Stimulated activated CD8-positive, alpha-beta memory T cell treated with anti-CD3 and anti-CD28 coated beads, Interleukin-7, amount 100 ng/mL, for 24 hours (primary cell): ENCODE measurements at regions not wholly inside any gene's neighbourhood (a gene's known extent, or its start where the extent isn't known, plus 50 kb on each side); places are given as distances from the start of the nearest gene placed in this dataset.
"Not testable (repeated sequence)": the region's sequence is repeated elsewhere in the genome, so short reads cannot be mapped to it uniquely, and the experiment has no call there.

Experiments
- DNase-seq: peaks from one replicate; pipeline ENCODE4 v3.0.0-alpha.2; 2020; ENCODE audit warnings: low read depth

GRCh38 chr6:130557481-130558112 is 191.8 kb downstream of the TMEM200A start:
- DNase-seq = no peak

GRCh38 chr6:130558131-130558530 is 192.3 kb downstream of the TMEM200A start:
- DNase-seq = no peak

GRCh38 chr6:130559166-130559565 is 193.3 kb downstream of the TMEM200A start:
- DNase-seq = no peak

GRCh38 chr6:130560231-130560630 is 194.4 kb downstream of the TMEM200A start:
- no peak for DNase-seq

- DNase-seq = not testable (repeated sequence)
Measured at GRCh38 chr6:130561159-130561558, 195.3 kb downstream of the TMEM200A start.

- DNase-seq = no peak
Measured at GRCh38 chr6:130565696-130566095, 199.9 kb downstream of the TMEM200A start.

- no peak for DNase-seq
Measured at GRCh38 chr6:130574146-130574545, 208.3 kb downstream of the TMEM200A start.

GRCh38 chr6:130575557-130575956 is 209.7 kb downstream of the TMEM200A start:
- DNase-seq = no peak

GRCh38 chr6:130575971-130576370 is 210.2 kb downstream of the TMEM200A start:
- DNase-seq = peak; percentile 7

- DNase-seq = no peak
Measured at GRCh38 chr6:130577178-130577919, 211.5 kb downstream of the TMEM200A start.

GRCh38 chr6:130578713-130579112 is 212.9 kb downstream of the TMEM200A start:
- no peak for DNase-seq

GRCh38 chr6:130583268-130583667 is 217.5 kb downstream of the TMEM200A start:
- no peak for DNase-seq

- no peak for DNase-seq
Measured at GRCh38 chr6:130585587-130585986, 219.8 kb downstream of the TMEM200A start.

- DNase-seq = no peak
Measured at GRCh38 chr6:130587778-130588520, 222.1 kb downstream of the TMEM200A start.

GRCh38 chr6:130593200-130593599 is 227.4 kb downstream of the TMEM200A start:
- DNase-seq = no peak

- no peak for DNase-seq
Measured at GRCh38 chr6:130593948-130594347, 228.1 kb downstream of the TMEM200A start.

- no peak for DNase-seq
Measured at GRCh38 chr6:130598021-130598989, 228.9 kb upstream of the SMLR1 start.

GRCh38 chr6:130600880-130601341 is 226.3 kb upstream of the SMLR1 start:
- DNase-seq = no peak

- no peak for DNase-seq
Measured at GRCh38 chr6:130602151-130602770, 224.9 kb upstream of the SMLR1 start.

- no peak for DNase-seq
Measured at GRCh38 chr6:130603391-130603790, 223.8 kb upstream of the SMLR1 start.

- no peak for DNase-seq
Measured at GRCh38 chr6:130604841-130605399, 222.3 kb upstream of the SMLR1 start.
